Naive thymus-derived CD8-positive, alpha-beta T cell (primary cell): ENCODE measurements at regions not wholly inside any gene's neighbourhood (a gene's known extent, or its start where the extent isn't known, plus 50 kb on each side); places are given as distances from the start of the nearest gene placed in this dataset.
A peak's percentile ranks its signal among the peaks of the same experiment; 100 is the strongest.
"Not testable (repeated sequence)": the region's sequence is repeated elsewhere in the genome, so short reads cannot be mapped to it uniquely, and the experiment has no call there.

Experiments
- ATAC-seq, 2 donors: fragments of 150-1000 bp; cut with Tn5 transposase in 1 of 2; sonication (Bioruptor Pico), chemical (Tn5 transposase) in 1 of 2; 1 replicate in 1 of 2; 2 replicates in 1 of 2; pipeline ENCODE4 v1.10.0; 2021; ENCODE audit warnings: mild to moderate bottlenecking in 2 of 2, moderate library complexity in 2 of 2
- POLR2A ChIA-PET: fragments of 350-600 bp; sonication (Branson Sonifier 250); formaldehyde crosslinking; loops from one replicate; lab custom pipeline; 2021; ENCODE audit warnings: antibody characterized with exemption; lab: Charles Lee
- DNase-seq, 10 donors: peaks; one replicate each; pipeline versions ENCODE4 v3.0.0 to v3.0.0-alpha.2; 2020 to 2022
- H3K27ac Mint-ChIP-seq, 10 donors: one replicate each; pipeline ENCODE4 v1.8.0; 2020 to 2022; ENCODE audit warnings: mild to moderate bottlenecking in 10 of 10, mixed read lengths in 10 of 10, moderate library complexity in 4 of 10, inconsistent platforms in 1 of 10
- H3K27me3 Mint-ChIP-seq, 5 donors: one replicate each; pipeline ENCODE4 v1.8.0; 2021 to 2022; ENCODE audit warnings: mixed read lengths in 5 of 5
- H3K36me3 Mint-ChIP-seq, 3 donors: one replicate each; pipeline ENCODE4 v1.8.0; 2020 to 2022; ENCODE audit warnings: mixed read lengths in 3 of 3, mild to moderate bottlenecking in 2 of 3, inconsistent platforms in 1 of 3
- H3K4me1 Mint-ChIP-seq, 4 donors: one replicate each; pipeline ENCODE4 v1.8.0; 2021 to 2022; ENCODE audit warnings: mixed read lengths in 4 of 4
- H3K4me3 Mint-ChIP-seq, 10 donors: one replicate each; pipeline ENCODE4 v1.8.0; 2020 to 2022; ENCODE audit warnings: mild to moderate bottlenecking in 10 of 10, mixed read lengths in 10 of 10, moderate library complexity in 6 of 10, inconsistent platforms in 1 of 10
- H3K9me3 Mint-ChIP-seq, 9 donors: one replicate each; pipeline ENCODE4 v1.8.0; 2020 to 2022; ENCODE audit warnings: mixed read lengths in 9 of 9, mild to moderate bottlenecking in 3 of 9, inconsistent platforms in 1 of 9, moderate library complexity in 1 of 9

GRCh38 chr4:123667496-123667895 is 270.9 kb downstream of the SPRY1 start:
- no peak for DNase-seq
- ATAC-seq = no peak
- peaks cover 0 to 5% (median 0%) of the 10 kb centered on the region in 5 donors for H3K27me3 Mint-ChIP-seq
- POLR2A ChIA-PET = no interaction called here
- no peaks in the 10 kb centered on the region for H3K9me3 Mint-ChIP-seq
- no peaks in the 10 kb centered on the region for H3K36me3 Mint-ChIP-seq
- H3K27ac Mint-ChIP-seq = no peak overlapping the region
- no peak overlapping the region for H3K4me3 Mint-ChIP-seq
- H3K4me1 Mint-ChIP-seq = peaks cover 0 to 7% (median 2%) of the 10 kb centered on the region in 4 donors

GRCh38 chr4:123667991-123668390 is 271.4 kb downstream of the SPRY1 start:
- no peaks in the 10 kb centered on the region for H3K9me3 Mint-ChIP-seq
- H3K4me3 Mint-ChIP-seq = no peak overlapping the region
- no peaks in the 10 kb centered on the region for H3K36me3 Mint-ChIP-seq
- ATAC-seq = no peak
- POLR2A ChIA-PET = no interaction called here
- peaks cover 0 to 9% (median 2%) of the 10 kb centered on the region in 4 donors for H3K4me1 Mint-ChIP-seq
- peaks cover 0 to 5% (median 0%) of the 10 kb centered on the region in 5 donors for H3K27me3 Mint-ChIP-seq
- H3K27ac Mint-ChIP-seq = no peak overlapping the region
- DNase-seq = no peak

GRCh38 chr4:123671636-123672404 is 275.2 kb downstream of the SPRY1 start:
- H3K27ac Mint-ChIP-seq = peak overlapping the region in 1 of 10 donors; percentile 64
- H3K36me3 Mint-ChIP-seq = no peaks in the 10 kb centered on the region
- no peak for DNase-seq
- H3K9me3 Mint-ChIP-seq = no peaks in the 10 kb centered on the region
- no peak for ATAC-seq
- POLR2A ChIA-PET = no interaction called here
- peaks cover 0 to 5% (median 0%) of the 10 kb centered on the region in 5 donors for H3K27me3 Mint-ChIP-seq
- H3K4me3 Mint-ChIP-seq = peak overlapping the region in 1 of 10 donors; percentile 20
- H3K4me1 Mint-ChIP-seq = peaks cover 0 to 9% (median 2%) of the 10 kb centered on the region in 4 donors

GRCh38 chr4:123672987-123673386 is 276.4 kb downstream of the SPRY1 start:
- no peak overlapping the region for H3K4me3 Mint-ChIP-seq
- H3K9me3 Mint-ChIP-seq = no peaks in the 10 kb centered on the region
- POLR2A ChIA-PET = no interaction called here
- peaks cover 0 to 3% (median 0%) of the 10 kb centered on the region in 5 donors for H3K27me3 Mint-ChIP-seq
- H3K4me1 Mint-ChIP-seq = peaks cover 0 to 9% (median 2%) of the 10 kb centered on the region in 4 donors
- H3K27ac Mint-ChIP-seq = peak overlapping the region in 1 of 10 donors; percentile 46
- no peak for ATAC-seq
- H3K36me3 Mint-ChIP-seq = no peaks in the 10 kb centered on the region
- DNase-seq = no peak

GRCh38 chr4:123673971-123674370 is 277.4 kb downstream of the SPRY1 start:
- DNase-seq = no peak
- peaks cover 0 to 9% (median 2%) of the 10 kb centered on the region in 4 donors for H3K4me1 Mint-ChIP-seq
- no peaks in the 10 kb centered on the region for H3K36me3 Mint-ChIP-seq
- H3K27me3 Mint-ChIP-seq = peaks cover 0 to 1% (median 0%) of the 10 kb centered on the region in 5 donors
- POLR2A ChIA-PET = no interaction called here
- H3K4me3 Mint-ChIP-seq = no peak overlapping the region
- no peak overlapping the region for H3K27ac Mint-ChIP-seq
- ATAC-seq = no peak
- no peaks in the 10 kb centered on the region for H3K9me3 Mint-ChIP-seq

GRCh38 chr4:123674762-123675465 is 278.3 kb downstream of the SPRY1 start:
- no peak for DNase-seq
- no peak for ATAC-seq
- H3K36me3 Mint-ChIP-seq = no peaks in the 10 kb centered on the region
- no peak overlapping the region for H3K4me3 Mint-ChIP-seq
- no peaks in the 10 kb centered on the region for H3K9me3 Mint-ChIP-seq
- H3K27me3 Mint-ChIP-seq = peaks cover 0 to 1% (median 0%) of the 10 kb centered on the region in 5 donors
- H3K4me1 Mint-ChIP-seq = peaks cover 0 to 9% (median 2%) of the 10 kb centered on the region in 4 donors
- POLR2A ChIA-PET = no interaction called here
- no peak overlapping the region for H3K27ac Mint-ChIP-seq

- Mint-ChIP-seq H3K27ac (no peak overlapping the region), H3K4me3 (no peak overlapping the region), H3K27me3 (peaks cover 0 to 1% (median 0%) of the 10 kb centered on the region in 5 donors), H3K4me1 (peaks cover 0 to 9% (median 2%) of the 10 kb centered on the region in 4 donors), H3K9me3 (no peaks in the 10 kb centered on the region), H3K36me3 (no peaks in the 10 kb centered on the region)
- POLR2A ChIA-PET = no interaction called here
- ATAC-seq = no peak
- no peak for DNase-seq
These were observed 279.0 kb downstream of the SPRY1 start for GRCh38 chr4:123675567-123675966.

GRCh38 chr4:123676071-123676889 is 279.7 kb downstream of the SPRY1 start:
- POLR2A ChIA-PET = no interaction called here
- Mint-ChIP-seq H3K36me3 (no peaks in the 10 kb centered on the region), H3K9me3 (no peaks in the 10 kb centered on the region), H3K4me1 (peaks cover 0 to 9% (median 2%) of the 10 kb centered on the region in 4 donors), H3K4me3 (no peak overlapping the region), H3K27me3 (peaks cover 0 to 1% (median 0%) of the 10 kb centered on the region in 5 donors), H3K27ac (no peak overlapping the region)
- ATAC-seq (no peak), DNase-seq (no peak)

- POLR2A ChIA-PET = no interaction called here
- Mint-ChIP-seq H3K4me1 (peaks cover 0 to 5% (median under 1%) of the 10 kb centered on the region in 4 donors), H3K36me3 (no peaks in the 10 kb centered on the region), H3K27ac (no peak overlapping the region), H3K9me3 (no peaks in the 10 kb centered on the region), H3K27me3 (peaks cover 0 to 1% (median 0%) of the 10 kb centered on the region in 5 donors), H3K4me3 (no peak overlapping the region)
- ATAC-seq (no peak), DNase-seq (no peak)
These were observed 280.3 kb downstream of the SPRY1 start for GRCh38 chr4:123676890-123677229.

GRCh38 chr4:123682931-123683330 is 286.3 kb downstream of the SPRY1 start:
- Mint-ChIP-seq H3K36me3 (peaks cover 0 to 1% (median 0%) of the 10 kb centered on the region in 3 donors), H3K27me3 (peaks cover 0 to 3% (median 0%) of the 10 kb centered on the region in 5 donors), H3K4me3 (no peak overlapping the region), H3K9me3 (peaks cover 0 to 13% (median 4%) of the 10 kb centered on the region in 9 donors), H3K27ac (no peak overlapping the region), H3K4me1 (no peaks in the 10 kb centered on the region)
- ATAC-seq (no peak), DNase-seq (no peak)
- POLR2A ChIA-PET = interaction anchor here (0.7 kb wide), 1 partner anchor 444 kb away, joined by 4 read pairs; no protein-coding TSS in a partner anchor

- H3K27ac Mint-ChIP-seq, POLR2A ChIA-PET, DNase-seq, H3K4me3 Mint-ChIP-seq, H3K4me1 Mint-ChIP-seq, ATAC-seq, H3K27me3 Mint-ChIP-seq: not testable (repeated sequence)
- Mint-ChIP-seq H3K36me3 (peaks cover 0 to 15% (median 0%) of the 10 kb centered on the region in 3 donors), H3K9me3 (peaks cover 3 to 31% (median 16%) of the 10 kb centered on the region in 9 donors)
These were observed 288.3 kb downstream of the SPRY1 start for GRCh38 chr4:123684937-123685336.

- not testable (repeated sequence) for ATAC-seq
These were observed 298.9 kb downstream of the SPRY1 start for GRCh38 chr4:123695531-123695930.

More at GRCh38 chr4:123695531-123695930, 298.9 kb downstream of the SPRY1 start:
- peak overlapping the region in 1 of 10 donors; percentile 15 for H3K27ac Mint-ChIP-seq
- H3K9me3 Mint-ChIP-seq, DNase-seq, H3K36me3 Mint-ChIP-seq, H3K4me3 Mint-ChIP-seq, POLR2A ChIA-PET, H3K27me3 Mint-ChIP-seq, H3K4me1 Mint-ChIP-seq: not testable (repeated sequence)
